HG03521 (cell line): ENCODE measurements at regions not wholly inside any gene's neighbourhood (a gene's known extent, or its start where the extent isn't known, plus 50 kb on each side); places are given as distances from the start of the nearest gene placed in this dataset.

Experiments used
- ATAC-seq: cut with Tn5 transposase; IDR thresholded peaks from one replicate; pipeline ENCODE4 v1.9.1; 2021; ENCODE audit warnings: mild to moderate bottlenecking, moderate library complexity; ENCODE audit not compliant: unreplicated experiment

DNA sequence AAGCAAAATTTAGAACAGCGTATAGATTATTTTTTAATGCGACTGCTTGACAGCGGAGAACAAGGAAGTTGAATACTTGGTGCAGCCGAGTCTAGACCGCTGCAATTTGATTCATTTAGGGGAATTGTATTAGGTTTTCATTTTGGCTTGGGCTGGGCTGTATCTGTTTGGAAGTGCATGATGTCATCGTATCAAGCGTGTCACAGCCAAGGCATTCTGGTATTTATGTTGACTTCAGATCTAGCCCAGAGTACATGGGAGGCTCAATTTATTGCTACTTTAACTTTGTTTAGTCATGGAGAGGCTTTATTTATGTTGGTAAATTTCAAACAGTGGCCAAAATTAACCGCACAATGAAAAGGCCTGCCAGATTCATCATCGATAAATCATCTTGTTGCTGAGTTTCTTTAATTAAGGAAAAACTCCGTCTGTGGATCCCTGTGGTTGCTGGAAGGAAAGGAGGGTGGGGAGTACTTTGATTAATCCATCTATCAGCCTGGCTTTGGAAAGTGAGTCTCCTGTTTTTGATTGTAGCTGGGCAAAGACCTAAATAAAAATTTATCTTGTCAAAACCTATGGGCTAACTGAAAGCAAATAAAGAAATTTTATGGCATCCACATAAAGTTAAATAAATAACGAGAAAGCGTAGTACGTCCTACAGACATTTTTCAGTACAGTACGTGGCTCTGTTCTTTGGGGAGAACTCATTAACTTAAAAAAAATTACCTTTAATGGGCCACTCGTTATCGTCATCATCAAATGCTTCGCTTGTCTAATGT lies 230.4 kb upstream of the SPRED2 start:
- no peak for ATAC-seq

DNA sequence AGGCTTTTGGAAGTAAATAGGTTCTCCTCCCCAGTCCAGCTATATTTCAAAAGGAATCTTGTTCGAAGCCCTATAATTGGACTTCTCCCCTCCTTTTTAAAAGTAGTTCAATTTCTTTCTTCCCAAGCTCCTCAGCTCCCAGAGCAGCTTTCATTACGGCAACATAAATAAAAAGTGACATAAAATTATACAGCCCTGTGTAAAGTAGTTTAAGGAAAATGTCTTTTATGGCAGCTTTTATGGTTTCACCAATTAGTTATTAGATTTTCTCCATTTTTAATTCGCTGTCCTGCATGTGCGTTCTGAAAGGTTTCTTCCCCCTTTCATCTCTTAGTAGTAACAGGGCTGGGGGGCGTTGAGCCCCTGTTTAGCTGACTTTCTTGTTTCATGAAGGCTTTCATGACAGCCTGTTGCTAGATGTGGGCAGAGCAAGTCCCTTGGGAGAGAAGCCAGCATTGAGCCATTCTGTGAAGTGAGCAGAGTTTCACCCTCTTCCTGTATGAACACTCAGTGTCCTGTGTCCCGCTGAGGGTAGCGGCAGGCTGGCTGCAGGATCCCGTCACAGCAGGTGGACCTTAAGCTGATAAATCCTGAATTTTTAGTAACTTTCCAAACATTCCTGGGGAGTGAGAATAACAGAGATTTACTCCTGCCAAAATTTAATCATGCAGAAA lies 229.7 kb upstream of the SPRED2 start:
- no peak for ATAC-seq

DNA sequence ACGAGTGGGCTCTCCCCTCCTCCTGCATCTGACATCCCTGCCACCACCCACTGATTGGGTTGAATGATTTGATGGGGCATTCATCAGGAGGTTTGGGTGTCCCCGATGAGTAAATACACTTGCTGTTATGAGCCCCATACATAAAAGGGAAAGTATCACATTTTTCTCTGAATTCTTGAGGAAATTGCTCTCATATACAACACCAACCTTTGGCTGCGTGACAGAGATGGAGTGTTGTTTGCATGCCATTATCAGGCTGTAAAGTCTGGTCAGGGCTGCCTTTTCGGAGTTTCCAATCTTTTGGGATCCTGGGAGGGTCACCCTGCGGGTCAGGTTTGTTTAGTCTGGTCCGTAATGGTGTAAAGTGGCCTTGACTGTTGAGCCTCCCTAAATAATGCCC lies 227.9 kb upstream of the SPRED2 start:
- no peak for ATAC-seq

DNA sequence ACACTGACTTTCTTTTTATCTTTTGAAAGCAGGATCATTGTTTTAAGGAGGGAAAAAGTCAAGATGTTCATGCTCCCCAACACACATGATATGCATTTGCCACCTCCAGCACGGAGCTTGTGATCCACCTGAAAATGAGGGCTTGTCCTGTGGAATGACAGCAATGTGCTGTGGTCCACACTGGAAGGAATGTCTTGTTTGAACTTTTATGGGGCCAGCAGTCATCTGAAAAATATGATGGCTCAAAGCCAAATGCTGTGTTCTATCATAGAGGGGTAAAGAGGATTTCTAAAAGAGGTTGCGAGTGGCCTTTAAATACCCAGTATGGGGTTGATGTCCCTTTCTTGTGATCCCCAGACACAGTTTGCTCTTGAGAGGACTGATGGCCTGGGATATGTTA lies 226.5 kb upstream of the SPRED2 start:
- ATAC-seq = no peak

DNA sequence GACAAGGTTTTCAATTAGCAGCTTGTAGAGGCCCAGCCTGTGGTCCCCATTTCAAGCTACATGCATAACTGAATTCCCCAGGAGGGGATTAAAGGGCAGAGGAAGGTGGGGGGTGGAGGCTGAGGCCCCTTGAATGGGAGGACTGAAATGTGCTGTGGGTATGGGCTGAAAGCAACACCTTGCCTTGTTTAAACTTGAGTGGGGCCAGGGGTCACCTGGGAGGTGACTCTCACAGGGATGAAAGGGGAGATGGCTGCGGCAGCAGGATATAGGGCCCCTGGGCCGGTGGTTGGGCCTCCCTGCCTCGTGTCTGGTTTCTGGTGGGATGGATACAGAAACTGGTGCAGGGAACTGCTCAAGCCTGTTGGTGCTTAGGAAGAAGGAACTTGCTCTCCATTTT lies 225.9 kb upstream of the SPRED2 start:
- ATAC-seq = no peak

DNA sequence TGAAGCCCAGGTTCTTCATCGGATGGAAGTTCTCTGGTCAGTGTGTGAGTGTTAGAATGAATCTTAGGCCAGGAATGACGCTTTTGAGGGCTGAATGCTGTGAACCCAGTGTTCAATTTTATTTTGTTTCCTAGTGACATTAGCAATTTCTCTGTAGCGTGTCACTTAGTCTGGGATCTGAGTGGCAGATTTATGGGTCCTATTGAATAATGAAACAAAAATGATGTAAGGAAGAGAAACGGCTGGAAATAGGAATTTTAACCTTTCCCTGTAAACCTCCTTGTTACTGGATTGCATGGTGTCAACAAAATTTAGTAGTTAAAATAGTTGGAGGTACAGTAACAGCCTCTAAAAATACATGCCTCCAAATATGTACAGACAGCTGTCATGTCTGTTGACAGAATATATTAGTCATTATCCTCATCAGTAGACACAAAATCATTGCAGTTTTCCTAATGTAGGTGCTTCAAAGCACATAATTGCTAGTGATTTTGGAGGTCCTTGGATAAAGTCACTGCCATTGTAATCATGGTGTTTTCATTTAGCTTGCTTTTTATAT lies 223.8 kb upstream of the SPRED2 start:
- no peak for ATAC-seq

DNA sequence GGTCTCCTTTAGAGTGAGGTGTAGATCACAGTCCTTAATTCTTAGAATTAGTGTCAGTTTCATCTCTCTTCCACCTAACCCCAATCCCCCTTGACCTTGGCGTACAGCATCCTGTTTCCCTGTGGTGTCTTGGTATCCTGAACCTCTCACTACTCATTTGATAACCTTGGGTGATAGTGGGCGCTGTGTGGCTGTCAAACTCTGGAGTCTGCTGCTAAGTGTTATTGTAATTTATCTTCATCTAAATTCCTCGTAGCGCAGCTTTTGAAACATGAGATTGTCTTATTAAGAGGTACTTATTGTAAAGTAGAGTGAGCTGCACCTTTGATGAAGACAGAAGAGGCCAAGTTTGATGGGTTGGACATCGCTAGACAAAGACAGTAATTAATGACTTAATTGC lies 222.6 kb upstream of the SPRED2 start:
- ATAC-seq = no peak

DNA sequence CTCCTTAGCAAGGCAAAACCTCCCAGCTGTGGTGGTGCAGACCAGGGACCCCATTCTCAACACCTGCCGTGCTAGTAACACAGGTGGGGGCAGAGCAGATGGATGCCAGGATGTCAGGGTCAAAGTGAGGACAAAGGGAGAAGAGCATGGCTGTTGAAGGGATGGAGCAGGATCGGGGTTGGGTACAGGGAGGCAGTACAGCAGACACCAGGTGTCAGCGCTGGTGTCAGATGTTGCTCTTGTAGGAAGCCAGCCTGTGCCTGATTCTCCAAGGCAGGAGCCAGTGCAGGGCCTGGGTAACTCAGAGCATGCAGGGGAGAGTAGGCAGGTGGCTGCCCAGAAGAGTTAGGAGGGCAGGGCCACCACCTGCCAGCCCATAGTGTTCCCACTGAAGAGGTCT lies 222.1 kb upstream of the SPRED2 start:
- no peak for ATAC-seq

DNA sequence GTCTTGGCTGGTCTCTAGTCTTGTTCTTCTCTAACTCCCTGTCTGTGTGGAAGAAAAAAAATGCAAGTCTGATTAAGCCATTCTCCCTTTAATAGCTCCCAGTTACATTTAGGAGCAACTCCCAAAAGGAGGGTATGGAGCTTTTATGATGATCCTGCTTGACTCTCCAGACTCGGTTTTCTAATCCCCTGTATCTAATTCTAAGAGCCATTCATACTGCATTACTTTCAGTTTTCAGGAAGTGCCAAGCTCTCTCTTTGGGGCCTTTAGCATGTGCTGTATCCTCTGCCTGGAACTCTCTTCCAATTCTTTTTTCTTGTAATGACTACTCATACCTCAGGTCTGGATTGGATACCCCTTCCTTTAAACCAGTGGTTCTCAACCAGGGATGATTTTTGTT lies 219.7 kb upstream of the SPRED2 start:
- ATAC-seq = no peak

DNA sequence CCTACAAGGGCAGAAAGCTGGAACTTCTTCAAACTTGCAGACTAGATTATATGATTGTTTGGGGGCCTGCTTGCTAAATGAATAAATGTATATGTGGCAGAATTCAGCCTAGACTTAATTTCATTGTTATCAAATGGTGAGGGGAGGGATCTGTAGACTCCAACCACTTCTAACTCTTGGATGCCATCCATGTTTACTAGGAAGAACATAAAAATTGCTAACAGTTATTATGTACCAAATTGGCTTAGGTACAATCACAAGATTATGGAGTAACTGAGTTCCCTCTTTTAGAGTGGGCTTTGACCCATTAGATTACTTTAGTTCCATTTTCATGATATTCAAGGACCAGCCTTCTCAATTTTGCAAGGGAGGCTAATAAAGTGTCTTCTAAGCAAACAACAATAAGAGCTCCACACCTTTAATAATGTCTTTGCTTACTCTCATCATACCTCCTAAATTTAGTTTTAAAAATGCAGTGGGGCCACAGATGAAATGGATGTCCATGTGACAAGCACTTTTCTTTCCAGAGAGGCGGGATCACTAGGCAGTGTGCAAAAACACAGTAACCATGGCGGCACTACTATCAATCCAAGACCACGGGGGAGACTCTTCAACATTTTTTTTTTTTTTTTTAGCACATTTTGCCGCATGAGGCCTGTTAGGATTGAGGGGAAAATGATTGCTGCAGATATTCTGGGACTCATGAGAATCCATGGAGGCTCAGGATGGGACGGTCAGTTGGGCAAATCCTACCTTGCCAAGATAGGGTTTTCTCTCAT lies 217.6 kb upstream of the SPRED2 start:
- no peak for ATAC-seq

DNA sequence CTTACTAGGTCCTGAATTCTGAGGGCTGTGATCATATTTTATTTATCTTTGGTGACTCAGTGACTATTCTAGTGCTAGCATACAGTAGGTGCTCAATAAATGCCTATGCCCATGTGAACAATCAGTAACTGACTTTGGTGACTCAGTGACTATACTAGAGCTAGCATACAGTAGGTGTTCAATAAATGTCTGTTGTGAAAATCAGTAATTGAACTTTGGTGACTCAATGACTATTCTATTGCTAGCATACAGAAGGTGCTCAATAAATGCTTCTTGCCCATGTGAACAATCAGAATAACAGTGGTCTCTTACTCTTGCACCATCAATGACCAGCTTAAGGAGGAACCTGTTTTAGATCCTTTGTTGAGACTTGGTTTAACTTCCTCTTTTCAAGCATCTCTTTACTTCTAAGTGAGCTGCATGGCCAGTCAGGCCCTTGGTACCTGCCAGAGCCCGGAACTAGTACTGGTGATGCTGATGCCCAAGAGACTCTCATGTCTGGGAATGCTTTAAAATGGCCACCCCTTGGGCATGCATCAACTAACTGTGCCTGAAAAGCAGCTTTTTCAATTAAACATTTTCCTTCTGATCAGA lies 214.9 kb upstream of the SPRED2 start:
- no peak for ATAC-seq

DNA sequence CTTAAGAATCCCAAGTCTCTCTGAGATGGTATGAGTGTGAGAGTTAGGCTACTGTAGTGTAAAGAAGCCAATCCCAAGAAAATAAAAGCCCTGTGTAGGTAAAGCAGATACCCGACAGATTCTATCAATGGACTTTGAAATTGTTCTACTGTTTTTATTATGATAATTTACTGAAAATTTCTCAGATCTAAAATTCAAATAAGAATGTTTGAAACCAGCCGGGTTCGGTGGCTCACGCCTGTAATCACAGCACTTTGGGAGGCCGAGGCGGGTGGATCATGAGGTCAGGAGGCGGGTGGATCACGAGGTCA lies 208.3 kb upstream of the SPRED2 start:
- no peak for ATAC-seq

DNA sequence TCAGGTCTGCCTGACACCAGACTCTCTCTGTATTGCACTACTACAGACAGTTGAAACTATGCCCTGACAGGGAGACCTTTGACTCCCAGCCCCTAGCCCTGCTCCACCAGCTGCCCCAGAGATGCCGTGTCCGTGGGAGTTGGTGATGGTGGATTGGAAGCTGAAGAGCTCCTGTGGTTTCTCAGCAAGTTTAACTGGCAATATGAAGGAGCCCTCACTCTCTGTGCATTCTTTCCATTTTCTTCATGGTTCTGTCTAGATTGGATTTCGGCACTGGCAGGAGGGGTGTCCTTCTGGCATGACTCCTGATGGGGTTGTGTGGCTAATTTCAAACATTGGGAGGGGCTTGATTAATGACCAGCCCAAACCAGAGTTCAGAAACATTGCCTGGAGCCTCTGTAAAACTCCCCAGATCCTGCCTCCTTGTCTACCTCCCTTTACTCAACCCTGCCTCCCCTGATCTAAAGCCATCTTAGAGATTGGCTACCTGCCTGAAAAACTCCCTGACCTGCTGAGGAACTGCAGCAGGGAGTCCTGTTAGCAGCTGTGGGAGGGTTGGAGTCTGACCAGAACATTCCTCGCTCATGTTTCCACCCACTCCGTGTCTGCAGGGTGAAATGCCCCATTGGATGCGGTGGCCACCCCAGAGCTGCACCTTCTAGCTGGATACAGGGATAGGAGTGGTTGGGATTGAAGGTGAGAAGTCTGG lies 206.9 kb upstream of the SPRED2 start:
- no peak for ATAC-seq

DNA sequence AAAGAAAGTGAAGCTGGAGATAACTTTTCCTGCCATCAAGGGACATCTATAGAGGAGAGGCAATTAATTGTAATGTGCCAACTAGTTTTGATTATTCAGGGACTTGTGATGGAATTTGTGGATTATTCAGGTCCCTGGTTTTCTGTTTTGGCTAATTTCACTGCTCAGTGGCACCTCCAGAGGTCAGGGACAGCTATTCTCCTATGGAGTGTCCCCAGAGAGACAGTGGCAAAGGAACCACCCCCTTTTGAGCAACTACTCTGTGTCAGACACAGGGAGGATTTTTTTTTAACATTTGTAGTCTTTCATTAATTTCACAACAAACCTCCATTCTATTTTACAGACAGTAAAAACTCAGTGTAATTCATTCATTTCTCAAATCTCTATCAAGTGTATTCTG lies 206.0 kb upstream of the SPRED2 start:
- no peak for ATAC-seq

DNA sequence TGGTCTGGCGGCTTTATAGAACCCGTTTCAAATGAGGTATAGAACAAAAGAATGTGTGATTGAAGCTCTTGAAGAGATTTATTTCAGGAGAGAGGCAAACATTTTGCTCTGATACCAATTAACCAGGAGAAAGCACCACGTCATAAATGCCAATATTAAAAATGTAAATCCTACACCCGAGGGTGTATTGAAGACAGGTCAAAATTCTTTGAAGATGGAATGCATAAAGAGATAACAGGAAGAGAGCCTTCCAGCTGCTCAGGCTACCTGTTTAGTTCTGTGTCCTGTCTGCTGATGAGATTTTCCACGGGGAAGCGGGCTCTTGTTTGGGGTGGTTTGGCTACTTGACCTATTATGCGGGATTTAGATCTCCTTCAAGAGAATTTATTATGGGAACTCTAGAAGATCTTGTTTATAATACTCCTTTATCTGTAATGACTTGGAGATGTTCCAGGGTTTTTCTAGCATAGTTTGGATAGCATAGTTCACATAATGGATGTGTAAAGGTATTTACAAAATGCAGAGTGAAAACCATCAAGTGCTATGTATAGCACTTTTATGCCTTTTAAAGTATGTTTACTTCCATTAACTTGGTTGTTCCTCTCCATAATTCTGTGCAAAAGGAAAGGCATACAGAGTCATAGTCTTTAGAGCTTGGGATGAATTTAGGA lies 204.5 kb upstream of the SPRED2 start:
- no peak for ATAC-seq

DNA sequence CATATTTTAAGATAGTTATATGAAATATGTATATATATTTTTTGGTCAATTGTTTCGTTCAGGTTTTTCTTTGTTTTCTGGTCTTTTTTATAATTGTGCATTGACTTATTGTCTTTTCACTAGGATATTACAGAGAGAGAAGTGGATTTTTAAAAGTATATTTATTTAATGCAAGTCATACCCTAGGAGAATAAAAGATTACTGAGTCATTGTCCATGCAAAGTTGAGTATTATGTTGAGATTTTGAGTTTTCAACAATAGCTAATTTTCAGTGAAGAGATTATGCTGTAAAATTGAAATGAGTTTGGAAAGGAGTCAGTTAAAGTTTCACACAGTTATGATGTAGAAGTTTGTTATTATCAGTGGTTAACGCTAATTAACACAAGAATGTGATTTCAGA lies 203.6 kb upstream of the SPRED2 start:
- ATAC-seq = no peak

DNA sequence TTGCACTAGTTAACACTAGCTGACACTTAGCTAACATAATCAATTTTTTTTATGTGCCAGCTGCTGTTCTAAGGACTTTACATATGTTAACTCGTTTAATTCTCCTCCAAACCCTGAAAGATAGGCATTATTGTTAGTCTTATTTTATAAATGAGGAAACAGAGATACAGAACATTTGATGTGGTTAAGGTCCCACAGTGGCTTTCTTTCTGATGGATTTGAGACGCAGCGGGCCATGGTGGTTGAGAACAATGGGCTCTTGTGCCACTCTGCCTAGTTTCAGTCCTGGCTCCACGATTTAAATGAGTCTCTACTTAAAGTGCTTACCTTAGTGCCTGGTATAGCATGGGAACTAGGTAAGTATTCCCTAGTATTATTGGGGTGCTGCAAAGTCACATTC lies 201.9 kb upstream of the SPRED2 start:
- ATAC-seq = no peak

DNA sequence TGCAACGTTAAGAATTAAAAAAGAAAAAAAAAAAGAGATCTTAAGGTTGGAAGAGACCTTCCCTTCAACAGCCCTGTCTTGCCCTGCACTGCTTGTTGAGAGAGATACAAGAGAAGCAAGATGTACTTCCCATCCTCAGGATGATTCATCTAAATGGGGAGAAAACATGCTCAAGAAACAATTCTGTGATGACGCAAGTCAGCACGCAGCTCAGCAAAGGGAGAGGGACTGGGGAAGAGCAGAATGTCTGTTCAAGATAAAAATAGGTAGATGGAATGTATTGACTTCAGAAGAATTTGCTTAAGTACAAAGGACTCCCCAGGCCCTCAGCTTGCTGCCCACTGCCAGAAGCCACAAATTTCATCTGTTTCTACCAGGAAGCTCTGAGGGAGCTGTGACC lies 198.2 kb upstream of the SPRED2 start:
- no peak for ATAC-seq

DNA sequence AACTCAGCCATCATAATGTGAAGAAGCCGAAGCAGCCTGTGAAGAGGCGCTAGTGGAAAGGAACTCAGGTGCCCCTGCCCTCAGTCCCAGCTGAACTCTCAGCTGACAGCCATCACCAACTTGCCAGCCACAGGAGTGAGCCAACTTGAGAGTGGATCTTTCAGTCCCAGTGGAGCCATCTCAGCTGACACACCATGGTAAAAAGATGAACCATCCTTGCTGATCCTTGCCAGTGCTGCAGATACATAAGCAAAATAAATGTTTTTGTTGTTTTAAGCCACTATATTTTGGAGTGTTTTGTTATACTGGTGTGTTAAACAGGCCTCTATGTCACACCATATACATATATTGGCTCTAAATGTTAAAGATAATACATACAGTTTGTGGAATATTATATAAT lies 195.8 kb upstream of the SPRED2 start:
- ATAC-seq = no peak

DNA sequence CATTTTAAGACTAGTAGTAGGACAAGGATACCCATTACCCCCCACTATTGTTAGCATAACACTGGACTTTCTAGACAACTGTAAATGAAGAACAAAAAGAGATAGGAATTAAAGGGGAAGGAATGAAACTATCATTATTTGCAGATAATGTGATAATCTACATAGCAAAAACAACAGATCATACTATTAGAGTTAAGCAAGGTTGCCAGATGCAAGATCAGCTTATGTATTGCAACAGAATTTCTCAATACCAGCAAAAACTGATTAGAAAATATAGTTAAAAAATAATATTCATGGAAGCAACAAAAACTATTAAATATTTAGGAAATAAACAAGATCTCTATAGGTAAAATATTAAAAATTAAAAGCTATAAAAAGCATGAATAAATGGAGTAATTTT lies 194.4 kb upstream of the SPRED2 start:
- ATAC-seq = no peak
